Upper lobe of right lung (tissue), 1 donor: ENCODE measurements at regions not wholly inside any gene's neighbourhood (a gene's known extent, or its start where the extent isn't known, plus 50 kb on each side); places are given as distances from the start of the nearest gene placed in this dataset.

Source experiments
- ATAC-seq: fragments of 200-7000 bp; cut with Tn5 transposase; one replicate; pipeline ENCODE4 v1.9.1; 2020; ENCODE audit warnings: mild to moderate bottlenecking, moderate library complexity
- DNase-seq: peaks from one replicate; pipeline ENCODE4 v3.0.0-alpha.2; 2020
- H3K27ac ChIP-seq: fragments of 200-600 bp; one replicate; pipeline ENCODE4 v1.8.0; 2022
- H3K27me3 ChIP-seq: fragments of 200-600 bp; one replicate; pipeline ENCODE4 v1.8.0; 2022; ENCODE audit warnings: mild to moderate bottlenecking
- H3K36me3 ChIP-seq: fragments of 200-600 bp; one replicate; pipeline ENCODE4 v1.8.0; 2022
- H3K4me1 ChIP-seq: fragments of 200-600 bp; one replicate; pipeline ENCODE4 v1.8.0; 2022
- H3K4me3 ChIP-seq: fragments of 200-600 bp; one replicate; pipeline ENCODE4 v1.8.0; 2022; ENCODE audit warnings: mild to moderate bottlenecking
- H3K9me3 ChIP-seq: fragments of 200-600 bp; one replicate; pipeline ENCODE4 v1.8.0; 2022
- CTCF ChIP-seq: fragments of 200-600 bp; IDR thresholded peaks from one replicate; pipeline ENCODE4 v1.8.0; 2022; ENCODE audit warnings: antibody characterized with exemption
- intact Hi-C: fragments of 100-400 bp; cut with DNase I; formaldehyde crosslinking; loops from one replicate; pipeline ENCODE4 v1.11.0; 2022
- donor health status: DM: no; HTN: yes; CAD: no; lungs with severe emphysema.

- H3K27me3 ChIP-seq: no peaks in the 10 kb centered on the region
- no peak overlapping the region for H3K4me3 ChIP-seq
- TF ChIP-seq CTCF: no peak
- ATAC-seq: no peak
- intact Hi-C loops: no loop called here
- H3K36me3 ChIP-seq: no peaks in the 10 kb centered on the region
- no peaks in the 10 kb centered on the region for H3K9me3 ChIP-seq
- no peak for DNase-seq
- no peaks in the 10 kb centered on the region for H3K4me1 ChIP-seq
- no peak overlapping the region for H3K27ac ChIP-seq
These were observed 207.0 kb downstream of the DIPK2A start for GRCh38 chr3:144178607-144179006.

GRCh38 chr3:144181062-144181461, 209.4 kb downstream of the DIPK2A start:
- TF ChIP-seq CTCF: no peak
- H3K4me1 ChIP-seq: no peaks in the 10 kb centered on the region
- intact Hi-C loops: no loop called here
- no peaks in the 10 kb centered on the region for H3K9me3 ChIP-seq
- H3K4me3 ChIP-seq: no peak overlapping the region
- DNase-seq (no peak), ATAC-seq (no peak)
- no peak overlapping the region for H3K27ac ChIP-seq
- H3K36me3 ChIP-seq: no peaks in the 10 kb centered on the region
- H3K27me3 ChIP-seq: no peaks in the 10 kb centered on the region

DNA sequence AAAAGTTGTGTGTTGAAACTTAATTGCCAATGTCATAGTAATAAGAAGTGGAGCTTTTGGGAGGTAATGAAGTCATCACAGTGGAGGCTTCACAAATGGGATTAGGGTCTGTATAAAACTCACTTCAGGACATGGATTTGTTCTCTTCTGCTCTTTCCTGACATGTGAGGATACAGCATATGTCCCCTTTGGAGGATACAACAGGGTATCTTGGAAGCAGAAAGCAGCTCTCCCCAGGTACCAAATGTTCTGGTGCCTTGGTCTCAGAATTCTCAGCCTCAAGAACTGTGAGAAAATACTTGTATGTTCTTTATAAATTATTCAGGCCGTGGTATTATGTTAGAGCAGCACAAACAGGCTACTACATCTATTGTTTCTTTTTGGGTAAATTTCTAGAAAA, 210.9 kb downstream of the DIPK2A start:
- intact Hi-C loops: no loop called here
- no peak for ATAC-seq
- H3K4me3 ChIP-seq: no peak overlapping the region

GRCh38 chr3:144185276-144185675, 213.7 kb downstream of the DIPK2A start:
- no peak overlapping the region for H3K4me3 ChIP-seq
- intact Hi-C loops: no loop called here
- no peaks in the 10 kb centered on the region for H3K27me3 ChIP-seq
- H3K27ac ChIP-seq: no peak overlapping the region
- no peaks in the 10 kb centered on the region for H3K9me3 ChIP-seq
- DNase-seq (no peak), ATAC-seq (no peak)
- TF ChIP-seq CTCF: no peak
- no peaks in the 10 kb centered on the region for H3K36me3 ChIP-seq
- no peaks in the 10 kb centered on the region for H3K4me1 ChIP-seq

More for the DNA sequence above, 210.9 kb downstream of the DIPK2A start:
- Histone ChIP-seq H3K27ac (no peak overlapping the region), H3K4me1 (no peaks in the 10 kb centered on the region), H3K36me3 (no peaks in the 10 kb centered on the region), H3K27me3 (no peaks in the 10 kb centered on the region), H3K9me3 (no peaks in the 10 kb centered on the region)
- TF ChIP-seq CTCF: no peak
- no peak for DNase-seq

GRCh38 chr3:144187531-144188210, 216.0 kb downstream of the DIPK2A start:
- intact Hi-C loops: no loop called here
- TF ChIP-seq CTCF: no peak

GRCh38 chr3:144189044-144189443, 217.4 kb downstream of the DIPK2A start:
- DNase-seq (no peak), ATAC-seq (no peak)
- Histone ChIP-seq H3K9me3 (no peaks in the 10 kb centered on the region), H3K27ac (no peak overlapping the region), H3K4me3 (no peak overlapping the region), H3K27me3 (no peaks in the 10 kb centered on the region), H3K36me3 (no peaks in the 10 kb centered on the region), H3K4me1 (no peaks in the 10 kb centered on the region)
- intact Hi-C loops: no loop called here
- TF ChIP-seq CTCF: no peak

More at GRCh38 chr3:144187531-144188210, 216.0 kb downstream of the DIPK2A start:
- no peak overlapping the region for H3K27ac ChIP-seq
- no peaks in the 10 kb centered on the region for H3K36me3 ChIP-seq
- DNase-seq (no peak), ATAC-seq (no peak)
- no peaks in the 10 kb centered on the region for H3K4me1 ChIP-seq
- H3K9me3 ChIP-seq: no peaks in the 10 kb centered on the region
- no peaks in the 10 kb centered on the region for H3K27me3 ChIP-seq
- H3K4me3 ChIP-seq: no peak overlapping the region
